SHP77 (cell line): ENCODE measurements at regions not wholly inside any gene's neighbourhood (a gene's known extent, or its start where the extent isn't known, plus 50 kb on each side); places are given as distances from the start of the nearest gene placed in this dataset.
"Not testable (repeated sequence)": the region's sequence is repeated elsewhere in the genome, so short reads cannot be mapped to it uniquely, and the experiment has no call there.

Source experiments
- DNase-seq, 2 experiments: peaks; one replicate each; lab custom pipeline; 2025; lab: John Stamatoyannopoulos, UW

GRCh38 chr4:86481440-86481839, 112.7 kb upstream of the PTPN13 start:
- DNase-seq = no peak

- DNase-seq = no peak
Measured at GRCh38 chr4:86482306-86483172, 111.6 kb upstream of the PTPN13 start.

- DNase-seq = no peak
Measured at GRCh38 chr4:86483173-86483490, 111.0 kb upstream of the PTPN13 start.

- DNase-seq = no peak
Measured at GRCh38 chr4:86483773-86484172, 110.3 kb upstream of the PTPN13 start.

GRCh38 chr4:86484241-86484640, 109.9 kb upstream of the PTPN13 start:
- no peak for DNase-seq

- DNase-seq = no peak
Measured at GRCh38 chr4:86487738-86488348, 106.3 kb upstream of the PTPN13 start.

- no peak for DNase-seq
Measured at GRCh38 chr4:86493460-86493859, 100.7 kb upstream of the PTPN13 start.

- DNase-seq = peak; percentile 31 to 35
Measured at GRCh38 chr4:86496094-86497080, 97.7 kb upstream of the PTPN13 start.

GRCh38 chr4:86497131-86497530, 97.0 kb upstream of the PTPN13 start:
- DNase-seq = no peak

GRCh38 chr4:86497980-86498862, 95.9 kb upstream of the PTPN13 start:
- DNase-seq = peak; percentile 41 to 54

- DNase-seq = no peak
Measured at GRCh38 chr4:86498863-86499166, 95.3 kb upstream of the PTPN13 start.

GRCh38 chr4:86500527-86500926, 93.6 kb upstream of the PTPN13 start:
- no peak for DNase-seq

GRCh38 chr4:86502081-86502480, 92.0 kb upstream of the PTPN13 start:
- no peak for DNase-seq

- DNase-seq = no peak
Measured at GRCh38 chr4:86506591-86506990, 87.5 kb upstream of the PTPN13 start.

- no peak for DNase-seq
Measured at GRCh38 chr4:86508436-86508835, 85.7 kb upstream of the PTPN13 start.

GRCh38 chr4:86511590-86511989, 82.5 kb upstream of the PTPN13 start:
- DNase-seq = no peak

GRCh38 chr4:86512631-86513030, 81.5 kb upstream of the PTPN13 start:
- no peak for DNase-seq

GRCh38 chr4:86515963-86516362, 78.2 kb upstream of the PTPN13 start:
- DNase-seq = not testable (repeated sequence)

GRCh38 chr4:86521373-86521969, 72.6 kb upstream of the PTPN13 start:
- DNase-seq = no peak

- no peak for DNase-seq
Measured at GRCh38 chr4:86522349-86522748, 71.8 kb upstream of the PTPN13 start.

GRCh38 chr4:86523333-86523732, 70.8 kb upstream of the PTPN13 start:
- DNase-seq = no peak
